GM18868 (cell line): ENCODE measurements at regions not wholly inside any gene's neighbourhood (a gene's known extent, or its start where the extent isn't known, plus 50 kb on each side); places are given as distances from the start of the nearest gene placed in this dataset.

Experiments used
- ATAC-seq: cut with Tn5 transposase; IDR thresholded peaks from one replicate; pipeline ENCODE4 v1.9.1; 2021; ENCODE audit warnings: mild to moderate bottlenecking, moderate library complexity; ENCODE audit not compliant: unreplicated experiment

GRCh38 chrX:57204306-57204705 is 67.1 kb upstream of the SPIN2A start:
- no peak for ATAC-seq

- ATAC-seq: no peak
Observed at GRCh38 chrX:57211906-57212305, 74.6 kb upstream of the FAAH2 start.

- no peak for ATAC-seq
Observed at GRCh38 chrX:57227691-57228090, 58.8 kb upstream of the FAAH2 start.

- ATAC-seq: peak; percentile 94
Observed at GRCh38 chrX:57232658-57233360, 53.7 kb upstream of the FAAH2 start.
